Left renal pelvis (tissue), 4 donors: ENCODE measurements at regions not wholly inside any gene's neighbourhood (a gene's known extent, or its start where the extent isn't known, plus 50 kb on each side); places are given as distances from the start of the nearest gene placed in this dataset.
A peak's percentile ranks its signal among the peaks of the same experiment; 100 is the strongest.
"Not testable (repeated sequence)": the region's sequence is repeated elsewhere in the genome, so short reads cannot be mapped to it uniquely, and the experiment has no call there.

Experiments used
- DNase-seq, 4 donors: peaks; one replicate each; pipeline ENCODE4 v3.0.0-alpha.2; 2013; ENCODE audit warnings: low read depth in 4 of 4, low spot score in 3 of 4

DNA sequence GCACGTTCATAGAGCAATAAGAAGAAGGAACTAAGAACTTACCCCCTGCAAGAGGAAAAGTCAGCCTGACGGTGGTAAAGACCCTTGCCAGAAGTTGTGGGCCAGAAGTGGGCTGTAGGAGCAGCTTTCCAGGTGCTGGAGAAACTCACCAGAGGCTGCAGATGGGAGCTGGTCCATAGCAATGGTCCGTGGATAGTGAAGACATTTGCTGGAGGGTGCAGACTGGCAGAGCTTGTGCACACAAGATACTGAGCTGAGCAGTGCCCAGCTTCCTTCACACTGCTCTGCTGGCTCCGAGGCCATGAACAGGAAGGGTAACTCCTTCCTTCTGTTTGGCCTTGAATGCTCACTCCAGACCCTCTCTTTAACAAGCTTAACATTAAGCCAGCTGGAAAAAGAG is 149.8 kb upstream of the BNIP2 start:
- DNase-seq, result no peak

DNA sequence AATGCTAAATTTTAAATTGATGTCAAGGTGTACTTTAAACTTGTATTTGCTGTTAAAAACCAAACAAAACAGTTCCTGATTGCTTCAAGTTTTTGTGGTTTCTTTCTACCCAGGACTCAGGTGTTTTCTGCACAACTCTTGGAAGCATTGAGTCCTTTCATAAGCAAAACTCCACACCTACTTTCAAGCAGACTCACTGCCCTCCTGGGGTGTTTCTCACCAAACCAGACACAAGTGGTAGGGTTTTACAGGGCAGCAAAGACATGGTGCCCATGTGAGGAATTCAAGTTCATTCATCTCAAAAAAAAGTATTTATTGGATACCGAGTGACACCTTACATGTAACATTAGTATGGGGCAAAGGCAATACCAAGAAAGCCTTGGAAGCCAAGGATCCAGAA is 146.7 kb upstream of the BNIP2 start:
- no peak for DNase-seq

DNA sequence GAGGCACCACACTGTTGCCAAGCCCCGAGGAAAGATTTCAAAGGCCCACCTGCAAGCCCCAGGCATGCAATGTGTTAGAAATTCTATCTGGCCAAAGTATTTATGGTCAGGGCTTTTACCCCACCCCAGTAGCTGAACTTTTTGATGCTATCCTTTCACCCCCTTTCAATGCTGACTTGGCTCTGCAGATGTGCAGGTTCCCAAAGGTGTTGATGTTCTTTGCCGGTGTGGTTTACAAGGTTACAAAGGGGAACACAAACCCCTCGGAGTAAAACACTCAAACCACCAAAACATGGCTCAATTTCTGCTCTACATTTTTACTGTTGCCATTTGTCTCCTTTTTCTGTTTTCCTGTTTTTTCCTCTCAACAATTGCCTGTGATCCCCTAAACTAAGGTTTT is 145.4 kb upstream of the BNIP2 start:
- no peak for DNase-seq

DNA sequence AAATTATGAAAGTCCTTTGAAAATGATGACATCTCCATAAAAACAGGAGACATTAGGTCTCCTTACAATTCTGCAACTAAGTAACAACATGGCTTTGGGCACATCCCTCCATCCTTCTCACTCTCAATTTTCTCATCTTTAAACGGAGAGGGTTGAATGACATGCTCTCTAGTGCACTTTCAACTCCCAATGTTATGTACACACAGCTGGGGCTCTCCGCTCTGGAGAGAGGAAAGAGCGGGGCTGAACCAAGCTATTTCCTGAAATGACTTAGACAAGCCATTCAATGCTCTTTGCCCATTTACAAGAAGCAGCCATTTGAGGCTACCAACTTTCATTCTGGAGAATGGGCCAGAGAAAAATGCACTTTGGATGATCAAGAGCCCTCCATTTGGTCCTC is 144.2 kb upstream of the BNIP2 start:
- DNase-seq, result no peak

DNA sequence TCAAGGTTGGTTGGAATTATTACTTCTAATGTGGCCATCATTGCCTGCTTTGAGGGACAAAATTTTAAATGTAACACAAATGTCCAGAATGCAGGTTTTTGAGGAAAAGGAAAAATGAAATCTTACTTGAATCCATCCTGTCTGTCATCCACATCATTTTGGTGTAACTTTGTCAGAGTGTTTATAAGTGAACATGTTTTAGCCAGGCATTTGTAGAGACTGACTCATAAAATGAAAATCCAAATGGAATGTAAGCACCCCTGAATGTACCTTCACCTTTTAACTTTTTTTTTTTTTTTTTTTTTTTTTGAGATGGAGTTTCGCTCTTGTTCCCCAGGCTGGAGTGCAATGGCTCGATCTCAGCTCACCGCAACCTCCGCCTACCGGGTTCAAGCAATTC is 141.8 kb upstream of the BNIP2 start:
- DNase-seq, result no peak

DNA sequence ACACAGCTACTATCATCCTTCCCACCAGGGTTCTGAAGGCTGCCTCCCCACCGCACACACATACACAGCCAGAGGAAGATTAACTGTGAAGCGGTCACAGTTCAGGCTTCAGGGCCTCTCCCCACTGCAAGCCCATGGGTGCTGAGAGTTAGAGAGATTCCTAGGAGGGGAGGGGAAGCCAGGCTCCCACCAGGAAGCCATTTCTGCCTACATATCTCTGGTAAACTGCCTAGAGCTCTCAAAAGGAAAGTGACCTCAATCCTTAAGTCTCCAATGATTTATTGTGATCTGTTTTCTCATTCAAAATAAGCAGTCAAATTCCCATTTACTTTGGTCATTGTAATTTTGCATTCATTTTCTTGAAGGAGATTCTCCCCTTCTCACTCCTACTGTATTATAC is 141.0 kb upstream of the BNIP2 start:
- no peak for DNase-seq

DNA sequence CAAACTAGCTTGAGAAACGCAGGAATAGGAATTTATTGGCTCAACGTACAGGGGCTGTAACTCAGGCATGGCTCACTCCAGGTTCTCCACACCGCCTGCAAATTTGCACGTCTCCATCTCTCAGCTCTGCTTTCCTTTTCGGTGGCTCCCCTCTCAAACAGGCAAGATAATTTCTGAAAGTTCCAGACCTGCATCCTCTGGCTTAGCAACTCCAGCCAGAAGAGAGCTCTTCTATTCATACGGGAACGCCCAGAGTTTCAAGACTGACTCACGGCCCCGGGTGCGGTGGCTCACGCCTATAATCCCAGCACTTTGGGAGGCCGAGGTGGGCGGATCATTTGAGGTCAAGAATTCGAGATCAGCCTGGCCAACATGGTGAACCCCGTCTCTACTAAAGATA is 139.7 kb upstream of the BNIP2 start:
- DNase-seq, result no peak

DNA sequence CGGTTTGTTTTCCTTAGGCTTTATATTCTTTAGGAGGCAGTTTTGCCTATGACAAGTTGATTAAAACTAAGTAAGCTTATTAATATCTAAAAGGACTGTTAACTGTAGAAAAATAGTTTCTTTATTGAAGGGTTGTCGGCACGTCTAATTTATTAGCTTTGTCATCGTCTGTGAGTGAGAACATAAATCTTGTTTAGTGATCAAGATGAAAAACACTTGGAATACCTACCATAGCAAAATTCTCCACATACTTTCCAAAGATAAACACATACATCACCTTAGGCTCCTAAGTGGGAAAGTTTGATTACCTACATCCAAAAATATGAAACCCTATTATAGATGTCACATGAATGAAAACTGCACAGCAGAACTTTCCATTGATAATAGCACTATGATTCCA is 139.1 kb upstream of the BNIP2 start:
- DNase-seq, result no peak

DNA sequence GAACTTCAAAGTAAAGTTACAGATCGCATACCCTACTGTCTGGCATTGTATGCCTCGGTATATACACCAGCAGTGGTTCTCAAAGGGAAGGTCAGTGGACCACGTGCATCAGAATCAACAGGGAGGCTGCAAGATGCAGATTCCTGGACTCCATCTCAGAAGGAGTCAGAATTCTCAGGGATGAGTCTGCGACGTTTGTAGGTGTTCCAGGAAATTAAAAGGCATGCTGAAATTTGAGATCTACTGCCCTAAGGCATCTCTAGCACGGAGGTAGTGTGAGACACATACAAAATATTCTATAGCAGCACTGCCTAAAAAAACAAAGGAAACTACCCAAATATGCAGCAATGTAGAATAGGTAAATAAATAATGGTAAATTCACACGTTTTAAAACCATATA is 136.8 kb upstream of the BNIP2 start:
- no peak for DNase-seq

DNA sequence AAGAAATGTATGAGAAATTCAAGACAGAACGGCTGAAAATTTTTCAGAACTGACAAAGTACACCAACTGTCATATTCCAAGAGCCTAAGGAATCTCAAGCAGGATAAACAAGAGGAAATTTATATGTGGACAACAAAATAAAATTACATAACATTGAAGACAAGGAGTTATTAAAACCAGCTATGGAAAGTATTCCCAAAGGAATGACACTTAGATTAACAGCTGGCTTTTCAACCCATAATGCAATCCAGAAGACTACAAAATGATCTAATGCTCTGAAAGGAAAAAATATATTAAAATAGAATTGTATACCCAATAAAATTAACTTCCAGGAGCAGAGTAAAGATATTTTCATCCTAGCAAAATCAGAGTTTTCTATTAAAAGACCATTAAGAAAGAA is 132.2 kb upstream of the BNIP2 start:
- DNase-seq, result no peak

DNA sequence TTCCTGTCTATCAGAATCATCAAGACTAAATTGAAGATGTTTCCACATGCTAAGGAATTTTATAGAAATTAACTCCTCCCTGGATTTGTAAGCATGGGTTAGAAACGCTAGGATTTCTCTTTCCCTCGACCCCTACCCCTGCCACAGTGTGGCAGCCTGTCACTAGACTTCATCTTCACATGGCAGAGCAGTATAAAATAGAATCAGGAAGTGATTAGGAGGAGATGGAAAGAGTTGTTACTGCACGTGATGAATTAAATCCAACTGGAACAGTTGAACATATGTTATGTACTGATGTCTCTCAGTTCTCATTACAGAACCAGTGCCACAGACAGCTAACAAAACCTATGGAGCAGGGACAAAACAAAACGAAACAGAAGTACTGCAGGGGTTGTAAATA is 130.0 kb upstream of the BNIP2 start:
- no peak for DNase-seq

DNA sequence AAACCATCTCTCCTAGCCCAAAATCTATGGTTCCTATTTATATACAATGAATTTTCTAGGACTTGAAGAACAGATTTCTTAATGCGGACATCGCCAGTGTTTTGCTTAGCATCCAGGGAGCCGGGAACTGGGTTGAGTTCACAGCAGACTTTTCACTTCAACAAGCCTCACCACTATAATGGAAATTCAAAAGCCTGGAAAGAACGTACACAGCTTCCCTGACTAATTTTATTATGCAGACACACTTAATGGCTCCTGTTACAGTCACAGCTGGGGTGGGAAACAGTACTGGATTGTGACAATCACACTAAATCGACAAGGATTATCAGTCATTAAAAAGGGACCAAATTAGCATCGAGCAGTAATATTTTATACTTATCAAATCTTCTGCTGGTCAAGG is 129.2 kb upstream of the BNIP2 start:
- DNase-seq, result no peak

DNA sequence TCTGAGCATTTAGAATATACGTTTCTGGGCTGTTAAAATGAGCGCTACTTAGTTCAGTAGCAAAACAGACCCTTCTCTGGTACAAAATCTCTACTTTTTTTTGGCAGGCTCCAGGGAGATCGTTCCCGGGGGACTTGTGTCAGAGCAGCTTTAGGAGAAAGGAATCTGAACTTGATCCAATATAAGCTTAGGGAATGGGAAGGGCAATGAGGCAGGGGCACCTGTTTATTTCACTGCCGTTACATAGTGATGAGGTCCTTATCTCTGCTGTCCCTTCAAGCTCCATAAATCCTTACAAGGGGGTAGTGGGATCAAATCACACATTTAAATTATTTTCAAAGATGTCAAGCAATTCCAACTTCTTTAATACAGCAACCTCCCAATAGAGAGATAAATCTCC is 128.7 kb upstream of the BNIP2 start:
- no peak for DNase-seq

DNA sequence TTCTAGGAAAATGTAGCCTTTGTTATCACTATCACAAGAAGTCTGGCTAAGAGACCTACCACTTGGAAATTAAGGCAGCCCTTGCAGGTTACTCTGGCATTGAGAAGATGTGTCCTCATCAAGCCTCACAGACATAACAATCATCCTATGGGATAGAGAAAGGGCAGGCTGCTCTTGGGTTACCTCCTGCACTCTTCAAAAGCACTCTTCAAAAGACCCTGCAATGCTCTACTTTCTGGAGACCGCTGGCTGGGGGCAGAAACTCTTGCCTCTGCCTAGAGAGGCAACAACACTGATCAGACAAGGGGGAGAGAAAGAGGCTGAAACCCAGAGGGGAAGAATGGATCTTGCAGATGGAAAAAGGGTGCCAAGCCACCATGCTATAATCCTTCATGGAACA is 127.9 kb upstream of the BNIP2 start:
- DNase-seq, result no peak

DNA sequence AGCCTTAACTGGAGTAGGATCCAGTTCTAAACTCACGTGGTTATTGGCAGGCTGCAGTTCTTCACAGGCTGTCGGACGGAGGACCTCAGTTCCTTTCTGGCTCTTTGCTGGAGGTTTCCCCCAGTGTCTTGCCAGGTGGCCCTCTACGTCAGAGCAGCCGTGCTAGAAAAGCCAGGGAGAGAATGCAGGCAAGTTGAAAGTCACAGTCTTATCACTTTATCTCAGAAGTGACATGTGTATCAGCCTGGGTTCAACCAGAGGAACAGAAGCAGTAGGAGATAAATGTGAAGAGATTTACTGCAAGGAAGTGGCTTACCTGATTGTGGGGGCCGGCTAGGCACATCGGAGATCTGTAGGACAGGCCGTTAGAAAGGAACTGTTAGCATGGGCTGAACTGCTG is 125.3 kb upstream of the BNIP2 start:
- DNase-seq, result no peak

DNA sequence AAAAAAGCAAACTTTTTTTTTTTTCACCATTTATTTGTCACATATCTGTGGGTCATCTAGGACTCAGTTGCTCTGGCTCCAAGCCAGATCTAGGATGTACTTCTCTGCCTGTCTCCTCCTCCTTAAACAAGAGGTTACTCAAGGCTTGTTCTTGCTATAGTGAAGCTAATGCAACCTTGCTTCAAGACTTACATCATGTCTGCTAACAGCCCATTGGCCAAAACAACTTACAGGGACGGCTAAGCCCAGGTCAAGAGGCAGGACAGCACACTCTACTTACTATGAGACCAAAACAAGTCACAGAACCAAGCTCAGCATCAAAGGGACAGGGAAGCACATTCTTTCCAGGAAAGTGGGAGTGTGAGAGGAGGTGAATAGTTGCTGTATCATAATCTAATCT is 123.8 kb upstream of the BNIP2 start:
- no peak for DNase-seq

DNA sequence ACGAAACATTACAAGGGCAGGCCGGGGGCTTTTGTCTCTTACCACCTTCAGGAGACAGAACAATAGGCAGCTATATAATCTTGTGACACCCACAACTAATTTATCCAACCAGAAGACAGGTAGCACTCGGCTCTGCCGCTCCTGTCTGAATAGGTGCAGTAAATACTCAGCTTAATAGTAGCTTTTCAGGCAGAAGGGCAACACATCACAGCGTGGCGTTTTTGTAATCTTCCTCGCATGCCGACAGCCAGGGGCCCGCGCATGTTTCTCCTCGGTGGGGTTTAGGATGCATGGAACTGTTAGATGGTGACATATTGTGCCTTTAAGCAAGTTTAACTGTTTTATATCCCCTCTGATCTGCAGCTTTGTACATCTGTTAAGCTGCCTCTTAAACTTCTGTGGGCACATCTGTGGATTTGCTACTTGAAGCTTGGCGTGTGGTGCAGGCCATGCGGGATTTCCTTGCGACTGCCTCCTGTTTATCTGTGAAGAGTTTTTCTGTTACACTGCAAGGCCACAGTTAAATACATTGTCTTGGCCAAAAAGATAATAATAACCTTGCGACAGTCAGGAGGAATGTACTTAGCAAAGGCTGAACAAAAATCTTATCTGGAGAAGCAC is 123.2 kb upstream of the BNIP2 start:
- DNase-seq, result no peak

DNA sequence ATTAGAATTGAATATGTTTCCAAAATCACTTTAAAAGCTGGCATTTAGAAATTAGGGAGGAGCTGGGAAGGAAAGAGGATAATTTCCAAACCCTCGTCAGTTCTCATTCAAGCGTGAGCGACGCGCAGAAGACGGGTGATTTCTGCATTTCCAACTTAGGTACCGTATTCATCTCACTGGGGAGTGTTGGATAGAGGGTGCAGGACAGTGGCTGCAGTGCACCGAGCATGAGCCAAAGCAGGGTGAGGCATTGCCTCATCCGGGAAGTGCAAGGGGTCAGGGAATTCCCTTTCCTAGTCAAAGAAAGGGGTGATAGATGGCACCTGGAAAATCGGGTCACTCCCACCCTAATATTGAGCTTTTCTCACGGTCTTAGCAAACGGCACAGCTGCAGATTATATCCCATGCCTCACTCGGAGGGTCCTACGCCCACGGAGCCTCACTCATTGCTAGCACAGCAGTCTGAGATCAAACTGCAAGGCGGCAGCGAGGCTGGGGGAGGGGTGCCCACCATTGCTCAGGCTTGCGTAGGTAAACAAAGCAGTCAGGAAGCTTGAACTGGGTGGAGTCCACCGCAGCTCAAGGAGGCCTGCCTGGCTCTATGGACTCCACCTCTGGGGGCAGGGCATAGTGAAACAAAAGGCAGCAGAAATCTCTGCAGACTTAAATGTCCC is 114.3 kb upstream of the BNIP2 start:
- not testable (repeated sequence) for DNase-seq

DNA sequence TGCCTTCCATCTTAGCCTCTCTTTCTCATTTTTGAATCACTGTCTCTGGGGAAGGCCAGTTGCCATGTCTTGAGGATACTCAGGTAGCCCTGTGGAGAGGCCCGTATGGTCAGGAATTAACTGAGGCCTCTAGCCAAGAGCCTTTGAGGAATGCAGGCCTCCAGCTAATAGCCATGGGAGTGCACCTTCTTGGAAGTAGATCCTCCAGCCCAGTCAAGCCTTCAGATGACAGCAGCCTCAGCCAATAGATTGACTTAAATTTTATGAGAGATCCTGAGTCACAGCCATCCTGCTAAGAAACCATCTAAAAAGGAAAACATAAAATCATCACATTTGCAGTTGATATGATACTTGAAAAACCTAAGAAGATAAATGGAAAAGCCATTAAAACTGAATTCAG is 112.5 kb upstream of the BNIP2 start:
- DNase-seq, result no peak

DNA sequence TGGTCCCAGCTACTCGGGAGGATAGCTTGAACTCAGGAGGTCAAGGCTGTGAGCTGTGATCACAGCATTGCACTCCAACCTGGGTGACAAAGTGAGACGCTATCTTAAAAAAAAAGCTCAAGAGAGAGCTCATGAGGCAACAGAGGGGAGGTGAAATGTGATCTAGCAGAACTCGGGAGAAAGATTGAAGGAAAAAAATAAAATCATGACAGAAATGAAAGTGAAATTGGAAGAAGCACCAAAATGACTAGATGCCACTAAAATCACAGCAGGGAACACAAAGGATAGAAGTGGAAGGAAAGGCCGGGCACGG is 109.4 kb upstream of the BNIP2 start:
- no peak for DNase-seq

DNA sequence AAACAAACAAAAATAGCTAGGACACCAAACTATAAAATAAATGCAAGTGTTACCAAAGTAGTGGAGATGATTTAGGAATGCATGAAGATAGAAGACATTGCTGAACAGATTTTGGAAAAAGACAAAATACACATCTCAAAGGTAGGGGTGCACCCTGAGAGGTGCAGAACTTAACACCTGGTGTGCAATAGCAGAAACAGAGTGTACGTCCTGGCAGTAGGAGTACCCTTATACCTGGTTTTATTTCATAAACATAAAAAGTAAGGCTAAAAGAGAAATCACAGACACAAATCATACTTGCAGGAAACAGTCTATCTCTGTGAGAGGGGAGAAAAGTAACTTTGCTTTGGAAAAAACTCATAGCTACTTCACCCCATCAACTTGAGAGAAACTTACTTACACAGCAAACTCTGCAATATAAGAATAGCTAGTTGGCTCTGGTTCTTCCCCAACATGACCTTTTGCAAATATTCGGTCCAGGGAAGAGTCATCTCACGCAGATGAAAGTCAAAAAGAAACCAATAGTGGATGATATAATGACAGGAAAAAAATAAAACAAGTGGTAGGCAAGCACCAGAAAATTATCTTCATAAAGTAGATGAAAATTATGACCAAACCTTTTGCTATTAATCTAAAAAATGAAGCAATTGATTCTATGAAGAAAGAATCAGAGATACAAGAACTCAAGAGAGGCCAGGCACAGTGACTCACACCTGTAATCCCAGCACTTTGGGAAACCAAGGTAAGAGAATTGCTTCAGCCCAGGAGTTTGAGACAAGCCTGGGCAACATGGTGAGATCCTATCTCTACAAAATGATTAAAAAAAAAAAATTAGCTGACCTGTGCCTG is 108.9 kb upstream of the BNIP2 start:
- no peak for DNase-seq

DNA sequence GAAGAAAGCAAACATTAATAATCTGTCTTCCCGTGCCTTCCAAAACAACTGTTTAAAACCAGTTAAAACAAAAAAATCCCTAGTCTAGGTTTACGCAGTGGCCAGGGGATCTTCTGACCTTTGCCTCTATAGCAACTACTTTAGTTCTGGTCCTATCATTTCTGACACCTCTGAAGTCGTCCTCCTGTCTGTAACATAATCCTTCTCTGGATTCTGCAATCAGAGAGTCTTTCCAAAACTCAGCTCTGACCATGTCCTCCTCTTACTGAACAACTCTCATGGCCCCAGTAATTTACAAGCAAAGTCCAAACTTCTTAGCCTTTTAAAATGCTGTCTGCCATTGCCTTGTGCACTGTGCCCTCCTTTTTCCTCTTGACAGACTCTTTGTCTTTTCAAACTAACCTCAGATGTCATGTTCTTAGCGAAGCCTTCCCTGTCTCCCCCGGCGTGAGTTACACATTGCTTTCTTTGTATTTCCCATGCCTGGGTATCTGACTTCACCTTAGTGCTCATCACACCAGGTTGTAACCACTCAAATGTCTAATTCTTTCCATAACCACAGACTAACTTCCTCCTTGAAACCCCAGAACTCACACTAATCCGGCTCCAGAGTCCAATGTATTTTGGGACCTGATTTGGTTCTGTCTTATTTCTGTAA is 105.2 kb upstream of the BNIP2 start:
- DNase-seq, result peak in 1 of 4 donors; percentile 19
